HG03159 (cell line): ENCODE measurements at regions not wholly inside any gene's neighbourhood (a gene's known extent, or its start where the extent isn't known, plus 50 kb on each side); places are given as distances from the start of the nearest gene placed in this dataset.
"Not testable (repeated sequence)": the region's sequence is repeated elsewhere in the genome, so short reads cannot be mapped to it uniquely, and the experiment has no call there.

Source experiments
- ATAC-seq: cut with Tn5 transposase; IDR thresholded peaks from one replicate; pipeline ENCODE4 v1.9.1; 2021; ENCODE audit warnings: mild to moderate bottlenecking, moderate library complexity; ENCODE audit not compliant: unreplicated experiment

GRCh38 chr2:102871707-102872106, 109.9 kb downstream of the TMEM182 start:
- ATAC-seq: no peak

DNA sequence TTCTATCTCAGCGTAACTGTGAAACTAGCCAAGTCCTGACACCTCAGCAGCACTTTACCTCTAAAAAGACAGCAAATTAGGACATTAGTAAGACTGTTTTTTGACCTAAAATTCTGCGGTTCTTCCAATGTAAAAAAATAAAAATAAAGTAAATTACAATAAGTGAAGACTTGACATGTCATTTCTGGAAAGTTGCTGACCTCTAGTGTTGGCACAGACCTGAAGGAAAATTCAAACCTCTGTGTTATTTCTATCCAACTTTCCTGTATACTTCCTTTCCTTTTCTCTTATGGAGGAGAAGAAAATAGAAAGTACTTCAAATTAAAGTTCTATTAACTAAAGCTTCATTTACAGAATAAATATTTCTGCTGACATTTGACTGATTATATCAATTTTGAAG, 110.6 kb downstream of the TMEM182 start:
- no peak for ATAC-seq

GRCh38 chr2:102879513-102879912, 117.7 kb downstream of the TMEM182 start:
- ATAC-seq: not testable (repeated sequence)

DNA sequence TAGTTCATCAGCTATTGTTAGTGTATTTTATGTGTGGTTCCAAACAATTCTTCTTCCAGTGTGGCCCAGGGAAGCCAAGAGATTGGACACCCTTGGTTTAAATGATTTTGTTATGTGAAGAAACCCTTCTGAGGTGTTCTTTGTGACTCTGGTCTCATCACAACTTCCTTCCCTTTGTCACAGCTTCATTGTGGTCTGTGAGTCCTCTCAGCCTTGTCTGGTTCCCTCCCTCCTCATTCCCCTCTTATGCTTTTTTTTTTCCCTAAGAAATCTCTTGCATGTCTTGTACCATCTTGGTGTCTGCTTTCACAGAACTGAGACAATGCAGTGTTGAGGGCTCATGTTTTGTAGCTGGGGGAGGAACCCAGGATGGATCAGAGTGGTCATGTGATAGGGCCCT, 118.9 kb downstream of the TMEM182 start:
- no peak for ATAC-seq

GRCh38 chr2:102886216-102886893, 124.5 kb downstream of the TMEM182 start:
- no peak for ATAC-seq

DNA sequence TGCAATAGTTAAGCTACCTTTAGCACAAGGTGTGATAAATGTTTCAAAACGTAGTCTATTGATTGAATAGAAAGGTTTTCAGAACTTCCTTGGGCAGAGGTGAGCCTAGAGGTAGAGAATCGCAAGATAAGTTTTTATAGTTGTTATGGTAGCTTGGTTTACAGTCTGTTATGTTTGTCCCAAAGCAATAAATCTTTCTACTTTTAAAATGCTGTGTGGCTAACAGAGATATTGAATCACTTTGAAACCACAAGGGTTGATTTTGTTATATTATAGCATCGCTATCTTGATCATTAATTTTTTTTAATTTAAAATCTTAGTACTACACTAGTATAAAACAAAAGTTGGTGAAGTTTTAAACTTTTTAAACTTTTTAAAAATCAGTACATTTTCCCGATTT, 126.7 kb downstream of the TMEM182 start:
- ATAC-seq: no peak

- no peak for ATAC-seq
Measured at GRCh38 chr2:102891296-102891695, 129.5 kb downstream of the TMEM182 start.

GRCh38 chr2:102892698-102893310, 131.0 kb downstream of the TMEM182 start:
- no peak for ATAC-seq

DNA sequence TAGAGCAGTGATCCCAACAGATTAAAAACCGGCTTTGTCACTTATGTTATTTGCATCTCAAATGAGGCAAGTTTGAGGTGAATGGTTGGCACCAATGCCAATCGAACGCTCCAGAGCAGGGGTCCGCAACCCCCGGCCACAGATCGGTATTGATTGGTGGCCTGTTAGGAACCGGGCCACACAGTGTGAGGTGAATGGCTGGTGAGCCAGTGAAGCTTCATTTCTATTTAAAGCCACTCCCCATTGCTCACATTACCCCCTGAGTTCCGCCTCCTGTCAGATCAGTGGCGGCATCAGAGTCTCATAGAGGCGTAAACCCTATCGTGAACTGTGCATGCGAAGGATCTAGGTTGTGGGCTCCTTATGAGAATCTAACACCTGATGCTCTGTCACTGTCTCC, 132.0 kb downstream of the TMEM182 start:
- ATAC-seq: no peak

DNA sequence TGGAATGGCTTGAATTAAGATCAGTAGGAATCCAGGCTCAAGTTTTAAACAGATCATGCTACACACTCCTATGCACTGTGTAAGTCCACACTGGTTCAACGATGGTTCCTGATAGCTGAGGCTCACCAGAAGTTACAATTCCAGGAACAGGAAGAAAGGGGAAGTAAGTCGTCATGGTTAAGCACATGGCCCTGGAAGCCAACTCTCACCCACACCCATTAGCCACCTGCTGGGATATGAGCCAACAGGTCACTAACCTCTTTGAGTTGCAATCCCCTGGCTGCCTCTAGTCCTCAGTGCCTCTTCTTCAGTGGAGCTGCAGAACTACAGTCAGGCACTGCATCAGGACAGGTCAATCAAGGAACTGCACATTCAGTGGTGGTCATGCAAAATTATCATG, 133.5 kb downstream of the TMEM182 start:
- ATAC-seq: no peak

DNA sequence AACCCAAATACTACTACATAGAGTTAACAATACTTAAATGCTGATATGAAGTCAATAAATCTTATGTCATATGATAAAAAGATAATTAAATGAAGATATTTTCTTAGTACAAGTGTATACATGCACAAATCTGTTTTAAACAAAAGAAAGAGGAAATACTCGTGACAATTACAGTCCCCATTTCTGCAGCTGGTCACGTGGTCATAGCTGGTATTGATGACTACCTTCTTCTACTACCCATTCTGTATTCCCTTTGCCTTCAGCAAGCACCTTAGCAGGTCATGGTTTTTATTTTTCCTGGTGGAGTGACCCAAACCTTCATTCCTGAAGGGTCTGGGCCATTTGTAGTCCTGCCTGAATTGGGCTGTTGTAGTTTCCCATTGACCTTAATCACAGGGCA, 147.4 kb downstream of the TMEM182 start:
- ATAC-seq: not testable (repeated sequence)

DNA sequence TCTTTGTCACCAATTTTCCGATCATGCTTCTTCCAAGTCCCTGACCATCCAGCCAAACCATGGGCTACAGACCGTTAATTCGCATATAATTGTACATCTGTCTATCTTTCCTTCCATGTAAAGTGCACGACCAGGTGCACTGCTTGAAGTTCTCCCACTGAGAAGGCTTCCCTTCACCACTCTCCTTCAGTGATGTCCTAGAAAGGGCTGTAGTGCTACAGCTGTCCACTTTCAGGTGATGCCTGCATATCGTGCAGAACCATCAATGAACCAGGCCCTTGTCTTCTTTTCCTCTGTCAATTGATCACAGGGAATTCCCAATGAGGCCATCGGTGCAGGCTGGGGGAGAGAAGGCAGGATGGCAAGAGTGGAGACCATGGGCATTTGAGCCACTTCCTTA, 148.9 kb downstream of the TMEM182 start:
- no peak for ATAC-seq

- ATAC-seq: no peak
Measured at GRCh38 chr2:102915128-102915527, 153.3 kb downstream of the TMEM182 start.

DNA sequence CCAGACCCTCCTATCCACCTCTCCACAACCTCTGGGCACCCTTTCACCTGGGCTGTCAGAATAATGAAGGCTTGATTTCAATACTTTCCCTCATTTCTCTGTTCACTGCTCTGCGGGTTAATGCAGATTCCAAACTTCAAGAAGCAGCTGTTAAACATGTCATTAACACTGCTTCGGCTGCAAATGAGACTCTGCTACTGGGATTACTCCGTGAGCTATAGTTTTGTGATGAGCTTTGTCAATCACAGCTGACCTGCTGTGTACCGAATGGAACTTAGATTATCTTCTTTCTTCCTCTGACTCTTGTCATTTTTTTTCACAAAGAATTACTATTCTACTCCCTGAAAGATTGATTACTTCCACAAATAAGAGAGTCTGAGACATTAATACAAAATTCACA, 160.5 kb downstream of the TMEM182 start:
- no peak for ATAC-seq

GRCh38 chr2:102925003-102925402, 163.2 kb downstream of the TMEM182 start:
- no peak for ATAC-seq

DNA sequence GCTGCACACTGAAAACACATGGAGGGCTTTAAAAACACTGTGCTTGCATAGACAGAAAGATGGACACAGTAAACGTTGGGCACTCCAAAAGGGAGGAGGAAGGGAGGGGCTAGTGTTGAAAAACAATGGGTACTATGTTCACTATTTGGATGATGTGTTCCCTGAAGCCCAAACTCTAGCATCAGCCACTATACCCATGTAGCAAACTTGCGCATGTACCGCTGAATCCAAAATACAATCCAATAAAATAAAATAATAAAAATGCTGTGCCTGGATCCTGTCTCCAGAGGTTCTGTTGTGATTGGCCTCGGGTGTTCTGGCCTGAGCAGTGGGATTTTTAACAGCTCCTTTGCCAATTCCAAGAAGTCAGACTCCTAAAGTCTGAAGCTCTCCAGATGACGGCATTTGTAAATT, 166.0 kb downstream of the TMEM182 start:
- ATAC-seq: no peak

- ATAC-seq: no peak
Measured at GRCh38 chr2:102929721-102930120, 167.9 kb downstream of the TMEM182 start.

- no peak for ATAC-seq
Measured at GRCh38 chr2:102932501-102932900, 170.7 kb downstream of the TMEM182 start.

GRCh38 chr2:102939207-102939606, 177.4 kb downstream of the TMEM182 start:
- no peak for ATAC-seq

GRCh38 chr2:102940684-102941083, 178.9 kb downstream of the TMEM182 start:
- no peak for ATAC-seq

- no peak for ATAC-seq
Measured at GRCh38 chr2:102942107-102942506, 180.3 kb downstream of the TMEM182 start.

DNA sequence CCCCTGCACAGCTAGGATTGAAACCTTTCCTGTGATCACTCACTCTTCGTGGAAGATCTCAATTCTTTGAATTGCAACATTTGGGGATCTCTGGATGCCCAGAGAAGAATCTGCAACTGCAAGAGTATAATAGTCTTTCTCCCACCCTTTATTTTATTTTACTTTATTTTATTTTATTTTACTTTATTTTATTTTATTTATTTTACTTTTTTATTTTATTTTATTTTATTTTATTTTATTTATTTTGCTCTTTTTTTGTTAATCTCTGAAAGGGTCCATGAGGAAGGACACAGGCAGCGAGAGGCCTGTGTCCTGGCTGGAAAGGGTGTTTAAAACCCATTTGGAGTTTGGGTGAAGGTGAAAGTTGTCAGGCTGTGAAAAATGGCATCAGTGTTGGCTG, 181.4 kb downstream of the TMEM182 start:
- ATAC-seq: no peak
